ENCODE measurements at regions not wholly inside any gene's neighbourhood (a gene's known extent, or its start where the extent isn't known, plus 50 kb on each side); places are given as distances from the start of the nearest gene placed in this dataset.

- no peaks in the 10 kb centered on the region for H3K23me2 ChIP-seq (ENCODE audit: insufficient read length, low read depth, low read length, poor library complexity, severe bottlenecking)
- H3K79me2 ChIP-seq (ENCODE audit: insufficient read depth, low read length) = no peaks in the 10 kb centered on the region
- no peak overlapping the region for H3T11ph ChIP-seq (ENCODE audit: low read length)
- H2AFZ ChIP-seq (ENCODE audit: low read length) = no peak overlapping the region
- H4K8ac ChIP-seq (replicated peaks; ENCODE audit: insufficient read length, low read depth, low read length) = no peak overlapping the region
- H2BK12ac ChIP-seq (ENCODE audit: insufficient read length, low read depth, low read length) = no peak overlapping the region
- no peak overlapping the region for H2BK5ac ChIP-seq (ENCODE audit: insufficient read length, low read length)
- Mint-ChIP-seq H3K4me1 (peaks cover 5 to 6% of the 10 kb centered on the region in 2 experiments; a peak in 2 of 4 replicates), H3K27me3 (ENCODE audit: low read depth) (no peaks in the 10 kb centered on the region), H3K4me3 (no peak overlapping the region), H3K36me3 (ENCODE audit: insufficient read depth in 1 of 3, low read depth in 3 of 3) (peaks cover 0 to 4% (median 0%) of the 10 kb centered on the region in 3 experiments; a peak in 1 of 7 replicates), H3K27ac (no peak overlapping the region), H3K9me3 (peaks cover 3 to 8% of the 10 kb centered on the region in 2 experiments; a peak in 3 of 5 replicates)
- no peak overlapping the region for H2BK20ac ChIP-seq (ENCODE audit: low read depth, low read length, poor library complexity, severe bottlenecking)
- H3K27me3 ChIP-seq (ENCODE audit: insufficient read depth, low read length) = no peaks in the 10 kb centered on the region
- H3K4me2 ChIP-seq (ENCODE audit: insufficient read depth, insufficient read length, low read length) = no peak overlapping the region
- H4K20me1 ChIP-seq (ENCODE audit: control insufficient read depth, insufficient read depth, insufficient read length) = no peaks in the 10 kb centered on the region
- no peak overlapping the region for H3K4ac ChIP-seq (ENCODE audit: low read depth, low read length)
- no peak overlapping the region for H2BK120ac ChIP-seq (ENCODE audit: low read depth, low read length, poor library complexity, severe bottlenecking)
- no peak overlapping the region for H2AK5ac ChIP-seq (ENCODE audit: insufficient read length, low read length)
- no peak overlapping the region for H4K5ac ChIP-seq (ENCODE audit: insufficient read length, low read depth, low read length)
- H3K14ac ChIP-seq (ENCODE audit: insufficient read depth, low read length) = no peak overlapping the region
- H3K23ac ChIP-seq (ENCODE audit: insufficient read length, low read depth, low read length) = no peak overlapping the region
- no peak overlapping the region for H3K9ac ChIP-seq (ENCODE audit: extremely low read depth, insufficient read length, low read length)
- H2BK15ac ChIP-seq (ENCODE audit: low read depth, low read length) = no peak overlapping the region
- TF ChIP-seq CTCF (conservative IDR thresholded peaks at IDR 0.05) = no peak
- no peak for DNase-seq
- no CpG with 5 or more reads among the region's 7 CpGs for WGBS (ENCODE audit: extremely low coverage, insufficient read length, low lambda C conversion rate)
- no peaks in the 10 kb centered on the region for H3K79me1 ChIP-seq (ENCODE audit: insufficient read depth, low read depth, low read length, poor library complexity, severe bottlenecking)
- no peaks in the 10 kb centered on the region for H3K9me3 ChIP-seq (ENCODE audit: control insufficient read depth, low read depth, low read length)
- H3K4me1 ChIP-seq (ENCODE audit: insufficient read depth, low read length) = no peaks in the 10 kb centered on the region
- no peak overlapping the region for H4K91ac ChIP-seq (ENCODE audit: insufficient read length, low read depth, low read length)
- no peak overlapping the region for H3K27ac ChIP-seq (ENCODE audit: insufficient read length, low read depth, low read length)
- no peak overlapping the region for H3K56ac ChIP-seq (ENCODE audit: insufficient read length, low read depth, low read length)
- no peak overlapping the region for H3K18ac ChIP-seq (ENCODE audit: insufficient read length, low read depth, low read length)
These were observed 63.3 kb upstream of the CARMIL1 start for GRCh38 chr6:25215881-25216280.

Data from H9 (cell line).